Posterior vena cava (tissue), 2 donors: ENCODE measurements at regions not wholly inside any gene's neighbourhood (a gene's known extent, or its start where the extent isn't known, plus 50 kb on each side); places are given as distances from the start of the nearest gene placed in this dataset.

Experiments
- DNase-seq: peaks from one replicate; pipeline ENCODE4 v3.0.0-alpha.2; 2020; ENCODE audit warnings: low spot score
- intact Hi-C, 2 donors: fragments of 100-400 bp; cut with DNase I; formaldehyde crosslinking; loops; one replicate each; pipeline versions ENCODE4 v1.14.1 to v1.14.2; 2022 to 2023
- donor health status: DM: yes; HTN: yes; CAD: no.
- donor health status: DM: yes; HTN: yes; CAD: no.

GRCh38 chrX:38882894-38883626 is 81.8 kb downstream of the MID1IP1 start:
- no peak for DNase-seq
- intact Hi-C loops: no loop called here

GRCh38 chrX:38886112-38886511 is 84.9 kb downstream of the MID1IP1 start:
- intact Hi-C loops: no loop called here
- DNase-seq: no peak

- no peak for DNase-seq
- intact Hi-C loops: no loop called here
Measured at GRCh38 chrX:38887222-38887621, 86.0 kb downstream of the MID1IP1 start.

GRCh38 chrX:38890326-38890725 is 89.1 kb downstream of the MID1IP1 start:
- DNase-seq: no peak
- intact Hi-C loops: no loop called here

GRCh38 chrX:38890963-38891362 is 89.7 kb downstream of the MID1IP1 start:
- intact Hi-C loops: no loop called here
- no peak for DNase-seq

- DNase-seq: no peak
- intact Hi-C loops: no loop called here
Measured at GRCh38 chrX:38891641-38892413, 90.6 kb downstream of the MID1IP1 start.

GRCh38 chrX:38893441-38893840 is 92.2 kb downstream of the MID1IP1 start:
- DNase-seq: no peak
- intact Hi-C loops: no loop called here

GRCh38 chrX:38895775-38896174 is 94.5 kb downstream of the MID1IP1 start:
- intact Hi-C loops: no loop called here
- DNase-seq: no peak

- intact Hi-C loops: no loop called here
- DNase-seq: no peak
Measured at GRCh38 chrX:38896724-38897298, 95.6 kb downstream of the MID1IP1 start.

GRCh38 chrX:38898261-38898660 is 97.0 kb downstream of the MID1IP1 start:
- intact Hi-C loops: no loop called here
- DNase-seq: no peak

GRCh38 chrX:38899650-38900049 is 98.4 kb downstream of the MID1IP1 start:
- intact Hi-C loops: no loop called here
- DNase-seq: no peak

GRCh38 chrX:38900719-38901118 is 99.5 kb downstream of the MID1IP1 start:
- intact Hi-C loops: no loop called here
- no peak for DNase-seq

- DNase-seq: no peak
- intact Hi-C loops: no loop called here
Measured at GRCh38 chrX:38902972-38903492, 101.8 kb downstream of the MID1IP1 start.

- DNase-seq: no peak
Measured at GRCh38 chrX:38916801-38917200, 115.5 kb downstream of the MID1IP1 start.

GRCh38 chrX:38917954-38918353 is 116.7 kb downstream of the MID1IP1 start:
- intact Hi-C loops: no loop called here

More at GRCh38 chrX:38916801-38917200, 115.5 kb downstream of the MID1IP1 start:
- intact Hi-C loops: no loop called here

GRCh38 chrX:38919202-38919601 is 117.9 kb downstream of the MID1IP1 start:
- intact Hi-C loops: no loop called here
- no peak for DNase-seq

More at GRCh38 chrX:38917954-38918353, 116.7 kb downstream of the MID1IP1 start:
- DNase-seq: no peak

GRCh38 chrX:38919853-38920528 is 118.7 kb downstream of the MID1IP1 start:
- no peak for DNase-seq
- intact Hi-C loops: no loop called here

GRCh38 chrX:38923451-38923969 is 122.3 kb downstream of the MID1IP1 start:
- DNase-seq: no peak
- intact Hi-C loops: no loop called here

GRCh38 chrX:38927592-38927991 is 126.3 kb downstream of the MID1IP1 start:
- intact Hi-C loops: no loop called here

More at GRCh38 chrX:38927592-38927991, 126.3 kb downstream of the MID1IP1 start:
- no peak for DNase-seq
